ACC112 (cell line): ENCODE measurements at regions not wholly inside any gene's neighbourhood (a gene's known extent, or its start where the extent isn't known, plus 50 kb on each side); places are given as distances from the start of the nearest gene placed in this dataset.

Experiments used
- H2AFZ ChIP-seq: fragments of 200-600 bp; sonication (generic); one replicate; pipeline ENCODE4 v1.6.0; 2017; ENCODE audit warnings: antibody characterized with exemption, low read length; ENCODE audit not compliant: unreplicated experiment
- H3K27ac ChIP-seq: fragments of 200-600 bp; sonication (generic); 2 replicates; pipeline ENCODE4 v1.5.1; 2014; ENCODE audit warnings: low read depth, mild to moderate bottlenecking, antibody characterized with exemption, low read length, moderate library complexity
- H3K27me3 ChIP-seq: fragments of 200-600 bp; sonication (generic); 2 replicates; pipeline ENCODE4 v1.6.1; 2014; ENCODE audit warnings: mild to moderate bottlenecking, antibody characterized with exemption, low read length, moderate library complexity, mixed read lengths; ENCODE audit not compliant: insufficient read depth
- H3K36me3 ChIP-seq: fragments of 200-600 bp; sonication (generic); 2 replicates; pipeline ENCODE4 v1.6.1; 2016; ENCODE audit warnings: mild to moderate bottlenecking, antibody characterized with exemption, low read length, moderate library complexity, mixed read lengths; ENCODE audit not compliant: insufficient read depth
- H3K4me1 ChIP-seq: fragments of 200-600 bp; sonication (generic); one replicate; pipeline ENCODE4 v1.6.1; 2016; ENCODE audit warnings: low read length, mixed read lengths; ENCODE audit not compliant: insufficient read depth, unreplicated experiment, control insufficient read depth
- H3K4me3 ChIP-seq: fragments of 200-600 bp; sonication (generic); 2 replicates; pipeline ENCODE4 v1.5.1; 2014; ENCODE audit warnings: mild to moderate bottlenecking, low read depth, low read length
- H3K79me2 ChIP-seq: fragments of 200-600 bp; sonication (generic); one replicate; pipeline ENCODE4 v1.6.0; 2016; ENCODE audit warnings: low read length; ENCODE audit not compliant: control insufficient read depth, unreplicated experiment, insufficient read depth

DNA sequence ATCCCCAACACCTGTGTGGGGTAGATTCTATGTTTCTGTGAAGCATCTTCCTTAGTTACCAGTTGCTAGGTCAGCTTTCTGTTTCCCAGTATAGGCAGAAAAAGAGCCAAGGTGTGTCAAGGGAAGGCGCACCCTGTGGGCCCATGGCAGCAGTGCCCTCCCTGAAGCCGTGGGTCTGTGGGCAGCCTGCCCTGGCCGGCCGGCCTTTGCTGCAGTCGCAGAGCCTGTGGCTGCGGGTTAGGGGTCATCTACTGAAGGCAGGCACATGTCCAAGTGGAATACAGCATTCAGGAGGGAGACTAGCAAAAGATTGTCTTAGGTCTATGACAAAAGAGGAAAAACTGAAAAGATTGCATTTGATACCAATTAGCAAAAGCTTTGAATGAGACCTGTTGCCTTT is 214.0 kb downstream of the IRS2 start:
- Histone ChIP-seq H2AFZ (no peak overlapping the region), H3K79me2 (no peaks in the 10 kb centered on the region), H3K4me3 (no peak overlapping the region), H3K27ac (no peak overlapping the region), H3K27me3 (no peaks in the 10 kb centered on the region), H3K36me3 (no peaks in the 10 kb centered on the region), H3K4me1 (peaks cover 11% of the 10 kb centered on the region)

DNA sequence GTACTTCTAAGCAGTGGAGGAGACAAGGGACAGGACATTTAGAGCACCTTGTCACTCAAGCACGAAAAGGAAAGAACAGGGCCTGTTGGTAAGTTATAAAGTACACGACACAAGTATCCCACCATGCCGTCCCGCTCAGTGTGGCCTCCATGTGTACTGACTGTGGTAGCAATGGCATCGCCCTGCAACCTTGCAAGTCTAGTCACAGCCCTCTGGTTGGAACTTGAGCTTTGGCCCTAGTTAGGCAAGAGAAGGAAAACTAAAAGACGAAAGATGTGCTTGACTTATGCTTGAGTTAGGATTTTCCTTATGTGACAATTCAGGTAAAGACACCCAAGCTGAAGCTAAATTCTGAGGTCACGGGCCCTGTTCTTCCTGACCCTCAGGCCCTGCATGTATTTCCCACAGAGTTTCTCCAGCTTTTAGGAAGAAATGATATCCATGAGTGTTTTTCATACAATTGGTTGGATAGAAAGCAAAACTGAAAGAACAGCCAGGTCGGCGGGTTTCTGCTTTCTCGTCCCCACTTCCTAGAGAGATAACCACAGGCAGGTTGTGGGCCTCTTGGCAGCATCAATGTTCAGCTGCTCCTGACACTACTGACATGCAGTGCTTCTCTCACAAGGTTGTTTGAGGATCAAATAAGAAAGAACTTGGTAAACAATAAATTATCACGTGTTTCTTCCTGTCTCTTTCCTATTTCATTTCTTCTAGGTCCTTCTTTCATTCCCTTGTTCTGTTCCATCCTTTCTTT is 216.2 kb downstream of the IRS2 start:
- Histone ChIP-seq H3K27ac (no peak overlapping the region), H3K36me3 (no peaks in the 10 kb centered on the region), H2AFZ (no peak overlapping the region)

GRCh38 chr13:109568339-109568818 is 218.0 kb downstream of the IRS2 start:
- H3K36me3 ChIP-seq = no peaks in the 10 kb centered on the region
- no peaks in the 10 kb centered on the region for H3K79me2 ChIP-seq
- H3K4me3 ChIP-seq = no peak overlapping the region
- peaks cover 12% of the 10 kb centered on the region for H3K4me1 ChIP-seq
- H3K27me3 ChIP-seq = no peaks in the 10 kb centered on the region
- peak overlapping the region; percentile 42 for H2AFZ ChIP-seq
- peak overlapping the region; percentile 5; the same call in 1 of the 2 replicates for H3K27ac ChIP-seq

More for the DNA sequence above, 216.2 kb downstream of the IRS2 start:
- no peaks in the 10 kb centered on the region for H3K79me2 ChIP-seq
- H3K4me1 ChIP-seq = peaks cover 12% of the 10 kb centered on the region
- no peak overlapping the region for H3K4me3 ChIP-seq
- H3K27me3 ChIP-seq = no peaks in the 10 kb centered on the region

- Histone ChIP-seq H3K4me3 (no peak overlapping the region), H3K27ac (peak overlapping the region; percentile 5; the same call in 1 of the 2 replicates), H3K79me2 (no peaks in the 10 kb centered on the region), H3K4me1 (peaks cover 12% of the 10 kb centered on the region), H3K36me3 (no peaks in the 10 kb centered on the region), H3K27me3 (no peaks in the 10 kb centered on the region), H2AFZ (peak overlapping the region; percentile 15)
These were observed 219.1 kb downstream of the IRS2 start for GRCh38 chr13:109567315-109567714.

DNA sequence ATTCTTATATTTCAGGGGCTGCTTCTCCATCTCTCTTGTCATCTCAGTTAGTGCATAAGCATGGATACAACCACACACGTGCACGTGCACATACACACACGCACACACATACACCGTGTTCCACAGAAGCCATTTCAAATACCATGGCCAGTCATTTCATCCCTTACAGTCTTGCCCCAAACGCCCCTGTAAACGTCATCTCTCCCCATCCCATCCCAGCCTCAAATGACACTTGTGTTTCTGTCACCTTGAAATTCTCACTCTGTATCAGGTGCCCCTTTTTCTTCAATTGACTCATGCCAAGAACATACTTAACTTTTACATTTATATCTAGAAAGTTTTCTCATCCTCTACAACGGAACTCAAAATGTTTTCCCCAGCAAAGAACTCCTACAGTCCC is 220.5 kb downstream of the IRS2 start:
- Histone ChIP-seq H3K27ac (no peak overlapping the region), H2AFZ (no peak overlapping the region), H3K36me3 (no peaks in the 10 kb centered on the region), H3K79me2 (no peaks in the 10 kb centered on the region), H3K4me3 (no peak overlapping the region), H3K27me3 (no peaks in the 10 kb centered on the region), H3K4me1 (peaks cover 12% of the 10 kb centered on the region)

- no peaks in the 10 kb centered on the region for H3K79me2 ChIP-seq
- H2AFZ ChIP-seq = no peak overlapping the region
- H3K36me3 ChIP-seq = no peaks in the 10 kb centered on the region
- no peak overlapping the region for H3K27ac ChIP-seq
- H3K27me3 ChIP-seq = no peaks in the 10 kb centered on the region
- no peak overlapping the region for H3K4me3 ChIP-seq
- H3K4me1 ChIP-seq = no peaks in the 10 kb centered on the region
These were observed 238.0 kb downstream of the IRS2 start for GRCh38 chr13:109548374-109548773.

GRCh38 chr13:109547942-109548341 is 238.4 kb downstream of the IRS2 start:
- Histone ChIP-seq H3K79me2 (no peaks in the 10 kb centered on the region), H2AFZ (no peak overlapping the region), H3K4me1 (no peaks in the 10 kb centered on the region), H3K4me3 (no peak overlapping the region), H3K36me3 (no peaks in the 10 kb centered on the region), H3K27ac (no peak overlapping the region), H3K27me3 (no peaks in the 10 kb centered on the region)

DNA sequence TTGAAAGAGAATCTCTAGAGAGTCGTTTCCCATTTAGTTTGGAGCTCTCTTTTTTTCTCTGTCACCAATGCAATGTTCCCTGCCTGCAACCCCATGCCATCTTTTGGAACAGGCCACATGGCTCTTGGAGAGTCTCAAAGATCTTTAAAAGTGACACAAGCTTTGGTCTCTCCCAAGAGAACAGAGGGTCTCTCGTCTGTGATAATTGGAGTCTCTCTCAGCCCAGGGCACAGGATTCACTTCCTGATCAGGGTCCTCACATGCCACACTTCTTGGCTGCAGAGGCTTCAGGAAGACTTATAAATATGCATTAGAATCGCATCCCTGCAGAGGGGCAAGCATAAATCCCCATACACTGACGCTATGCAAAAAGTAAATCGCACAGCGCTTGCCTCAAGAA is 240.5 kb downstream of the IRS2 start:
- H3K79me2 ChIP-seq = no peaks in the 10 kb centered on the region
- no peaks in the 10 kb centered on the region for H3K4me1 ChIP-seq
- H2AFZ ChIP-seq = no peak overlapping the region
- H3K36me3 ChIP-seq = no peaks in the 10 kb centered on the region
- no peak overlapping the region for H3K27ac ChIP-seq
- H3K27me3 ChIP-seq = no peaks in the 10 kb centered on the region
- no peak overlapping the region for H3K4me3 ChIP-seq

DNA sequence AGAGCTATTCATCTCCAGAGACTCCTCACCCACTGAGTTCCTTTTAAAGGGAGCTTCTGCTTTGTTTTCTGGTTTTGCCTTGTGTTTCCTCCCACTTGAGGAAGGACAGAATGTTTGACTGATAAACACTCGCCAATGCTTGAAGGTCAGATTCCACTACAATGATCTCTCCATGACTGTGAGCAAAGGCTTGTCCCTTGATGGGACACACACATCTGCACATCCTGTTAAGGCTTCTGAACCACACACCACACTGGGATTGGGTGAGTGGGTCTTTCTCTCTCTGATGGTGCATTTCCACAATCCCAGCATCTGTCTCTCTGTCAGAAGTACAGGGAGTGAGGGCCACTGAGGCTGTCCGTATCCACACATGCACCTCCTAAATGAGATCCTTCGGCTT is 245.3 kb downstream of the IRS2 start:
- Histone ChIP-seq H3K27ac (no peak overlapping the region), H3K79me2 (no peaks in the 10 kb centered on the region), H3K27me3 (peaks cover 3% of the 10 kb centered on the region; the same call in 1 of the 2 replicates), H3K4me1 (no peaks in the 10 kb centered on the region), H3K36me3 (no peaks in the 10 kb centered on the region), H2AFZ (no peak overlapping the region), H3K4me3 (no peak overlapping the region)

GRCh38 chr13:109537584-109537983 is 248.8 kb downstream of the IRS2 start:
- Histone ChIP-seq H3K4me3 (no peak overlapping the region), H3K4me1 (no peaks in the 10 kb centered on the region), H3K36me3 (no peaks in the 10 kb centered on the region), H2AFZ (no peak overlapping the region), H3K27me3 (peaks cover 3% of the 10 kb centered on the region; the same call in 1 of the 2 replicates), H3K27ac (no peak overlapping the region), H3K79me2 (no peaks in the 10 kb centered on the region)

- Histone ChIP-seq H3K27me3 (no peaks in the 10 kb centered on the region), H3K4me3 (no peak overlapping the region), H3K4me1 (no peaks in the 10 kb centered on the region), H3K27ac (no peak overlapping the region), H2AFZ (no peak overlapping the region), H3K36me3 (no peaks in the 10 kb centered on the region), H3K79me2 (no peaks in the 10 kb centered on the region)
These were observed 253.0 kb downstream of the IRS2 start for GRCh38 chr13:109533350-109533749.
